ENCODE measurements at regions not wholly inside any gene's neighbourhood (a gene's known extent, or its start where the extent isn't known, plus 50 kb on each side); places are given as distances from the start of the nearest gene placed in this dataset.

DNA sequence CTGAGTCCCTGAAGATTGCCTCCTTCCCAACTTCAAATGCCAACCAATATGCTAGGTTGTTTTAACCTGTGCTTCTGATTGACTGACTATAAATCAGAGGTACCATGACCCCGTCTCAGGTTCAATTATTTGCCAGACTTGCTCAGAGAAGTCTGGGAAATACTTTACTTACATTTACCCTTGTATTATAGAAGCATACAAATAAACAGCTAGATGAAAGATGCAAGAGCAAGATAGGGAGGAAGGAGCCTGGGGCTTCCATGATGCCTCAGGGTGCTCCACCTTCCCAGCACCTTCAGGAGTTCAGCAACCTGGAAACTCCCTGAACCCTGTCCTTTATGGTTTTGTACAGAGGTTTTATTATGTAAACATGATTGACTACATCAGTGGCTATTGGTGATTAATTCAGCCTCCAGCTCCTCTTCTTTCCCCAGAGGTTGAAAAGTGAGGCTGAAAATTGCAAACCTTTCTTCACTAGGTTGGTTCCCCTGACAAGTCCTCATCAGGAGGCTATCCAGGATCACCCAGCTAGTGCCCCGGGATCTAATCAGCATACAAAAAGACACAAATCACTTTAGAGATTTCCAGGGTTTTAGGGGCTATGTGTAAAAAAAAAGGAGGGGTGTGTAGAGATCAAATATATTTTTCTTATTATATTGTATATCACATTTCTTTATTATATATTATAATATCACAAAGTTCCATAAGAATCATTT is 547.7 kb downstream of the EPM2A start:
- DNase-seq (ENCODE audit: extremely low spot score, insufficient read length, low read depth), result no peak
- FAIRE-seq, result no peak

DNA sequence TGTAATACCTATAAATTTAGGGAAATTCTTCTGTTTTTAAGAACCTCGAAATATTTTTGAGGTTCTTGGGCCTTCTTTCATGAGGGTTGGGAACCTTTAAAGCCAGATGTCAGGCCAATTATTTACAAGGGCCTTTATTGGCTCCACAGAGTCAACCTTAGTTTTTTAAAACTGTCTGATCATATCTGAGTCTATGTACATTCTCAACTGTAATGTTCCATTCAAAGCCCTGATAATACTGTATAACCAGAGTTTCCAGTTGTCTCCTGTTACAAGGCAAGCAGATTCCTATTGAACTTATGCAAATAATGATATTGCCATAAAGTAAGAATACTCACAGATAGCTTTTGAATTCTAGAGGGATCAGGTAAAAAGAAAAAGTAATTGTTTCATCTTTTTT is 545.5 kb downstream of the EPM2A start:
- FAIRE-seq (no peak), DNase-seq (ENCODE audit: extremely low spot score, insufficient read length, low read depth) (no peak)

DNA sequence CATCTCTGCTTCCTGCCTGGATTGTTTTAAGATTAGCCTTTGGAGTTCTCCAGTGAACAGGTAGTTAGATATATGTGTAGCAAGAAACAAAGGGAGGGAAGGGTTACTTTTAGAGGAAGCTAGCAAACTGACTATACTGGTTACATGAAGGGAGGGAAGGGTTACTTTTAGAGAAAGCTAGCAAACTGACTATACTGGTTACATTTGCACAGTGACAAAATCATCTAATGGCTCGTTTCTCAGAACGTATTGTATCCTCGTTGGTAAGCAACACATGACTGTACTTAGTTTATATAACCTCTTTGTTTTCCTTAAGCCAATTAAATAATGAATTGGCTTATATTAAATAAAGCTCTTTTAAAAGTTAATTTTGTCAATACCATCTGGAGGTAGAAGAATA is 540.9 kb downstream of the EPM2A start:
- FAIRE-seq (no peak), DNase-seq (ENCODE audit: extremely low spot score, insufficient read length, low read depth) (no peak)

DNA sequence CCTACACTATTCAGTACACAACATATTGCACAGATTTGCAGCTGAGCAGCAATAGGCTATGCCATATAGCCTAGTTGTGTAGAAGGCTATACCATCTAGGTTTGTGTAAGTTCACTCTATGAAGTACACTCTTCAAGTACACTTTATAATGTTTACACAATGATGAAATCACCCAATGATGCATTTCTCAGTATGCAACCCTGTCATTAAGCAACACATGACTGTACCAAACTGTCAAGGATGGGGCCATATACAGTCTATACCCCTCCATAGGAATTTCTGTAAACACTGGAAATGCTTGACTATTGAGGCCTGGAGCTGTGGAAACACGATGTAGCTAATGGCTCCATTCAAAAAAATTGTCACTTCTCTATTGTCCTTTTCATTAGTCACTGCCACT is 535.4 kb downstream of the EPM2A start:
- DNase-seq (ENCODE audit: extremely low spot score, insufficient read length, low read depth), result no peak
- no peak for FAIRE-seq

DNA sequence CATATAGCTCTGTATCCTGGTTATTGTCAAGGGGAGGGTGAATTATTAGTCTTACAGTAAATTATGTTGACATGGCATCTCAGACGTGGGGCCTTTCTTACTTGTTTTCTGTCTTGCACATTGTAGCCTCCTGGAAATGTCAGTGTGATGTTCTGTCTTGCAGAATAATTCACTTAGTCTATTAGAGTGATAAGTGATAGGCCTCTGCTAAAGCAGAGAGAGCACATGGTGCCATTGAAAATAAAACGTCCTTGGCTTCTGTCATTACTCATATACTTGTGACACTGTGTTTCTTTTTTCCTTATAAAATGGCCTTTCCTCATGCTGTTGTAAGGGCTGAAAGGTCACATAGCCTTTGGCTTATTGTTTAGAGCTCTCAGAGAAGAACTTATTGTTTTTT is 531.0 kb downstream of the EPM2A start:
- no peak for FAIRE-seq
- DNase-seq (ENCODE audit: extremely low spot score, insufficient read length, low read depth), result no peak

DNA sequence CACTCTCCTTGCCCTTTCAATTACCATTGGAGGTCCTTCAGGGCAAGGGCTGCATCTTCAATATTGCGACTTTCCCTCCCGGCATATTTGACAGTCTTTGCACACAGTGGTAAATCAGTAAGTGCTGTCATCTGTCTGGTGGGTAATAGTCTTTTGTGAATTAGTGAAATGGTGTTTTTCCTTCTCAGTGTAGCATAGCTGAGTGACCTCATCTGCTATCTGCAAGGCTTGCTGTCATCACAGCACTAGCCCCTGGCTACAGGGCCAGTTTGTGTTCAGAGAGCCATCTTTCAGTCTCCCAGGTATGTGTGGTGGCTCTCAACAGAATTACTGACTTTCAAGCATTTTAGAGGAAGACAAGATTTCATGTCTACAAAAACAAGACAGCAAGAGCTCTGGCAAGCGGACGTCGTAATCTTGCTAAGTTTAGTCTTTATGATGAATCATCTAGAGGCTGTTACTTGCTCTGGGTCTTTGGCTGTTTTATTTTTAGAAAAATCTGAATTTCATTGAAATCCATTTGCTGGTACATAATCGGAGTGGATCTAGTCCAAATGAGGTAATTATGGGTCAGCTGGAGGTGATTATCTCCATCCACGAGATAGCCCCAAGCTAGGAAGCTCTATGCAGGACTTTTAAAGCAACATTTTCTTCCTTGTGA is 528.9 kb downstream of the EPM2A start:
- FAIRE-seq, result no peak
- DNase-seq (ENCODE audit: extremely low spot score, insufficient read length, low read depth), result no peak

DNA sequence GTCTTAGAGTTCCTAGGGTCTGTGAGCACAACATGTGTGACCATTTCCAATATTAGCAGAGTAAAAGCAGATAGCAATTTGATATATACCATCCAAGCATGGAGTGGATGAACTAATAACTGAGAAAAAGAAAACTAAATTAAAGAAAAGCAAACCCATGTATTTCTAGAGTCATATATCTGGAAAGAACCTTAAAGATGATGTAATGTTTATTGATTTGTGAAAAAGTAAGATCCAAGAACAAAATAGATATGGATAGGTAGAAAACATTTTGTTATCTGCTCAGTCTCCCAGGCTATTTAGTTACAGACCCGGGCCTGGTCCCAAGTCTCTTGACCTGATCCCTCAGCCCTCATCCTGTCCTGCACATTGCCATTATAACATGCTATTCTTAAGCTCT is 526.8 kb downstream of the EPM2A start:
- FAIRE-seq (no peak), DNase-seq (ENCODE audit: extremely low spot score, insufficient read length, low read depth) (no peak)

DNA sequence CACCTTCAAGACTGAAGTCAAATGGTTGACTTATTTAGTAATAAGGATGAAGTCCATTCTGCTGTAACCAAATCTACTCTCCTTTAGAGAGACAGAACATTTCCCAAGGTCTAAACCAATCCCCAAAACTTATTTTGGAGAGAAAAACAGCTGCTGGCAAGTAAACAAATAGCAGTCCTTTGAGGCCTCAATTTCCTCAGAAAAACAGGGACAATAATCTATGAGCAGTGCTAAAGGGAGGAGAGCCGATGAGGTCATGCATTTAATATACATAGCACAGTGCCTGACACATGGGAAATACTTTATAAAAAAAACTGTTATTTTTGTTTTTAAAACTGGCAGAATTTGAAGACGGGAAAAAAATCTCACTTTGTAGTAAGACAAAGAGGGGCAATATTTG is 526.0 kb downstream of the EPM2A start:
- no peak for FAIRE-seq
- no peak for DNase-seq (ENCODE audit: extremely low spot score, insufficient read length, low read depth)

DNA sequence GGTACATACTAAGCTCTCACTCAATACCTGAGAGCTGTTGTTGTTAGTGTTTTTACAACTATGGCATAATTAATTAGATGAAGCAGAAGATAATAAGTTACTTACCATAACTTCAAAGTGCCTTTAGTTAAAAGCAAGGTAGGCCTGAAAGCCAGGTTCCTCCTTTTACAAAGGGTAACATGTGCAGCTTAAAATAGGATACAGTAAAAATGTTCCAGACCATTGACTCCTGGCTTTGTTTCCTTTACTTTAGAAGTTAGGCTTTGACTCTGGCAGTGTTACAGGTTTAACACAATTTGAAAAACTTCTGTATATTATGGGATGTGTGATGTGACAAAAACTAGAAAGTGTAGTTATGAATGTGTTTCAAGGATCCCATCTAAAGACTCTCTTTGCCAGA is 522.5 kb downstream of the EPM2A start:
- no peak for DNase-seq (ENCODE audit: extremely low spot score, insufficient read length, low read depth)
- FAIRE-seq, result no peak

DNA sequence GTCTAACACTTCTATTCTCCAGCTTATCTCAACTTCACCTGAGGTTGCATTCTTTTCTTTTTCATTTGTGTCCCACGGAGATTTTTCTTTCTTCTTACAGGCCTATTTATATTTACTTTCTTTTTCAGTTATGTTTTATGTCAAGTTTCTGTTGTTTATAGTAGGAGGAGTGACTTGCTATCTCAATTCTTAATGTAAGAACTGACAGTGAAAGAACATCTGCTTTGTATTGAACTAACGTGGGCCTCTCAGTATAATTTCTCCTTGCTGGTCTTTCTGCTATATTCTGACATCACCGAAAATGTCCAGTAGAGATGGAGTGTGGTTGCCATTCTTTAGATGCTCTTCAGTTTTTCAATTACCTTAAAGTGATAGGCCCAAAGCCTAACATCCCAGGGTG is 521.7 kb downstream of the EPM2A start:
- FAIRE-seq (peak; percentile 55), DNase-seq (ENCODE audit: extremely low spot score, insufficient read length, low read depth) (peak; percentile 1)

DNA sequence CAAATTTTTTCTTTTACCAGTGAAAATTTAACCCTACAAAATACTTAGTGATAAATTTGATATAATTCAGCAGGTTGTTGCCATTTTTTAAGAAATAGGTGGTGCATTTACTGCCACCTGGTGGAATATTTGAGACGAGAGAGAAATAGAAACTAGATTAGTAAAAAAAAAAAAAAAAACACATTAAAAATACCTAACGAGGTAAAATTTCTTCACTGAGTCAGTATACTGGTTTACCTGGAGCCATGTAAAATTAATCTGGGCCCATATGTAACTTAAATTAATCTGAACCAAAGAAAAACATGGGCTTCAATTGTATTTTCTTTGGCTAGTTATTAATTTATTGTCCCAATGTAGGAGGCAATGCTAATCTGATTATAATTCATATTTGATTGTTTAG is 520.8 kb downstream of the EPM2A start:
- DNase-seq (ENCODE audit: extremely low spot score, insufficient read length, low read depth) (no peak), FAIRE-seq (peak; percentile 42)

DNA sequence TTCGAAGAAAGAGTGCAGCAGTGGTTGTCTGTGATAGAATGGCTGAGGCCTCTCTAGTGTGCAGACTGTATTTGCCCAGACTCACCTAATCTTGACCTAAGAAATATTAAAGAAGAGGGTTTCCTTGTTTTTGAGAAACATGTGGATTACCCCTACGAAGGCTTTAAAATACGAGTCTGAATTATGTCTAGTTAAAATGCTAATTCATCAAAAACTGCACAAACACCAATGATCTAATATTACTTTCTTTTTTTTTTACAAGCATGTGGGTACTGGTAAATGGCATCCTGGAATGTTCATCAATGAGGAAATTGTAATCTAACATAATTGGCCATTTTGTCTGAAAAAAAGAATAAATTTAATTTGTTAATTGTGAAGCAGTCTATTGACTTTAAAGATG is 510.9 kb downstream of the EPM2A start:
- no peak for DNase-seq (ENCODE audit: extremely low spot score, insufficient read length, low read depth)
- FAIRE-seq, result no peak

DNA sequence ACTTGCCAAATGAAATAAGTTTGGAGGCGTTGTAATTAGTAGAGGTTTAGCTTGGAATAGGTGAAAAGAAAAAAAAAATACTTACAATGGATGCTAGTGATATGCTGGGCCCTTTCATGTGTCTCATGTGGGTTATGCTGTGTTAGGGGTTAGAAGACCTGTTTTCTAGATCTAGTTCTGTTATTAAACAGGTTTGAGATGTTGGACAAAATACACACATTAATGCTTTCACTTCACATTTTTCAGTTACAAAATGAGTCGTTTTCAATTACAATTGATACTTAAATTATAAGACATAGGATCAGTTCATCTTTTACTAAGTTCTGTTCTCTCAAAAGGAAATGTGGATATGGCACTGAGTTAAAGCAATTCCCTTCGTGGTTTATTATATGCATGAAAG is 509.8 kb downstream of the EPM2A start:
- FAIRE-seq, result no peak
- DNase-seq (ENCODE audit: extremely low spot score, insufficient read length, low read depth), result no peak

DNA sequence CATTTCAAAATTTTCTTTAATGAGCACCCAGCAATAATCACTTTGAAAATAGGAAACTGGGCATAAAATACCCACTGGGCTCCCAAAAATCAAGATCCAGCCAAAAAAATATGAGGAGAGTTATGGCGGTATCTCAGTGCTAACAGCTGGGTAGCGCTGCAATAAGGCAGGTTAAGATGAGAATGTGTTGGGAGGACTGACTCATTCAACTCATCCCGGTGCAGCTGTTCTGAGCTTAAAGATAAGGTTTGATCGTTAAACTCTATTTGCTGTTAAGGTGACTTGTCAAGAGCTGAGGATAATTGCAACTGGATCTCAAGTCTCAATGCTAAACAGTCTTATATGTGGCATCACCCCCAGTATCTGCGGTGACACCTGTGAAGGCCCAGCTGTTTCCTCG is 507.7 kb downstream of the EPM2A start:
- DNase-seq (ENCODE audit: extremely low spot score, insufficient read length, low read depth) (no peak), FAIRE-seq (no peak)

DNA sequence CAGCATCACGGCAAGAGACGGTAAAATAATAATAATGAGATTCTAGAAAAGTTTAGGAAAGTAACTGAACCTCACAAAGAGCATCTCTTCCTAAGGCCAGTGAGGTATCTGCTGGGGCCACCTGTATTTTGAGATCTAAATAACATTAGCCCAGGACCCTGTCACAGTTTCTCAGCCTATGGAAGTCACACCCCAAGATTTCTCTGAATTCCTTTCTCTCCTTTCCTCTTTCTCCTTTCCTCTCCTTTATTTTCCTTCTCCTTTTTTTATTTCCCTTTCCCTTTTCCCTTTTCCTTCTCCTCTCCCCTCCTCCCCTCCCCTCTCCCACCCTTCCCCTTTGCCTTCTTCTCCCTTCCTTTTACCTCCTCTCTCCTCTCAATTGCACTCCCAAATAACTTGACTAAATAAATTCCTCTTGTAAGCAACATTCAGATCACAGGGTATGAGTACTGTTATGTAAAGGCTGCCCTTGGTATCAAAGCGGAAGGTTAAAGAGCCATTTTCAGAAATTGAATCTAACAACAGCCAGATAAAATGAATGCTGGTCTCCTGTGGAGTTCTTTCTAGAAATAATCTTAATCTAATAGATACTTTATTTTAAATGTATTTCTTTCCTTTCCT is 506.2 kb downstream of the EPM2A start:
- DNase-seq (ENCODE audit: extremely low spot score, insufficient read length, low read depth) (no peak), FAIRE-seq (no peak)

DNA sequence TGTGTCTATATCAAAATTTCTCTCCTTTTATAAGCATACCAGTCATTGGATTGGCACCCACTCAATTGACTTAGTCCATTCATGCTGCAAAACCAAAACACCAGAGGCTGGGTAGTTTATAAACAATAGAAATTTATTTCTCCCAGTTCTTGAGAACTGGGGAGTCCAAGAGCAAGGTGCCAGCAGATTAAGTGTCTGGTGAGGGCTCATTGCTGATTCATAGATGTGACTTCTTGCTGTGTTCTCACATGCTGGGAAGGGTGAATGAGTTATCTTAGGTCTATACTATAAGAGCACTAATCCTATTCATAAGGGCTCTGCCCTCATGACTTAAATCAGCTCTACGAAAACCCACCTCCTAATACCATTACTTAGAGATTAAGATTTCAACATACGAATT is 501.4 kb downstream of the EPM2A start:
- DNase-seq (ENCODE audit: extremely low spot score, insufficient read length, low read depth) (no peak), FAIRE-seq (no peak)

DNA sequence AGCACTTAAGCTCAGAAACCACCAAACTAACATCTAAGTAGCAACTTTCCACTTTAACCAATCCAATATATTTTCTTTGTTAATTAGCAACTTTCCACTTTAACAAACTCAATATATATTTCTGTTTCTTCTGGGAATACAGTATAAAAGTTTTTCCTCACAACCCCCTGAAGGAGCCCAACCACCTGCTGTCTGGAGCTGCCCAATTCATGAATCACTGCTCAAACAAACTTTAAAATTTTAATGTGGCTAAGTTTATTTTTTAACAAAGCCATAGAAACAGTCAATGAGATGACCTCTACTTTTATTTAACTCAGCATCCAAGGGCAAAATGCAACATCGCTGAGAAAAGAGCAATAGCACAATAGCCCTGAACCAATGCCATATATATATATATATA is 500.1 kb downstream of the EPM2A start:
- DNase-seq (ENCODE audit: extremely low spot score, insufficient read length, low read depth) (no peak), FAIRE-seq (no peak)

DNA sequence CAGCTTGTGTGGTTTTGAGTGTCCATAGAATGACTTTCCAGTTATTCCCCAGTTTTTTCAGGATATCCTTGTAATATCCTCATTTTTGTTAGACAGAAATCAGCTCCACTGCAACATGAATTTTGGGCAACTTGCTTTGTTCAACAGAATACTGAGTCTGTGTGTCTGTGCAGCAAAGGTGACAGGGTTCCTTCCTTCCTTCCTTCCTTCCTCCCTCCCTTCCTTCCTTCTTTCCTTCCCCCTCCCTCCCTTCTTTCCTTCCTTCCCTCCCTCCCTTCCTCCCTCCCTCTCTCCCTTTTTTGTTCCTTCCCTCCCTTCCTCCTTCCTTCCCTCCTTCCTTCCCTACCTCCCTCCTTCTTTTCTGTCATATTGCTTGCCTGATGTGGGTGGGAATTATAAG is 496.5 kb downstream of the EPM2A start:
- DNase-seq (ENCODE audit: extremely low spot score, insufficient read length, low read depth) (no peak), FAIRE-seq (no peak)

DNA sequence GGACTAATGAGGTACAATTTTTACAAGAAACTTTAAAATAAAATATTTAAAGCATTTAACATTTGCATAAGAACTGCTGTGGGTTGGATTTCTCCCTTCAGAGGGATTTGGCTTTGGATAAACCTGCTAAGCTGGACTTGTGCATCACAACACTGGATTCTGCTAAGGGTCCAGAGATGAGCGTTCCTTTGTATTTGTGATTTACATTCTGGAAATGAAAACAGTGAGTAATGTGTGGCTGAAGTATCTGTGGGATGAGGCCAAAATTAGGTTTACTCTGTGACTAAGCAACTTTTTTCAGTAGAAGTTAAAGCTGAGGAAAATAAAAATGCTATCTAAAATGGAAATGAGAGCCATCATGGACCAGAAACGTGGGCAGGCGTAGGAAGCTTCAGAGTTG is 494.3 kb downstream of the EPM2A start:
- no peak for FAIRE-seq
- no peak for DNase-seq (ENCODE audit: extremely low spot score, insufficient read length, low read depth)

DNA sequence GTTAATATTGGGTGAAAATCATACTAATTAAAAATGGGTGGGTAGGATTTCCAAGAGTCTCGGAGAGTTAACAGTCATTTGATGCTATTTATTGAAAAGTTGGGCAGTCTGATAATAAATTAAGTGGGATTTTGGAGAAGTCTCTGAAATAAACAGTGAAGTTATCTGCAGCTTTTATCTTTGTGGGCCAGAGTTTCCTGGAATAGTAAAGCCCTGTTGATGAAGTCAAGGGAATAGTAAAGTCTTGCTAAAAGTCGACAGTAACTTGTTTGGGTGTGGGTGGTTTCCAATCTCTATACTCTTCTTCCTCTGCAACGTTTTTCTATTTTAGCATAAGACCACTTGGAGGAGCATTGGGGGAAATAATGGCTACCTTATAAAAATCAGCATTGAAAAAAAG is 493.6 kb downstream of the EPM2A start:
- no peak for DNase-seq (ENCODE audit: extremely low spot score, insufficient read length, low read depth)
- FAIRE-seq, result no peak

DNA sequence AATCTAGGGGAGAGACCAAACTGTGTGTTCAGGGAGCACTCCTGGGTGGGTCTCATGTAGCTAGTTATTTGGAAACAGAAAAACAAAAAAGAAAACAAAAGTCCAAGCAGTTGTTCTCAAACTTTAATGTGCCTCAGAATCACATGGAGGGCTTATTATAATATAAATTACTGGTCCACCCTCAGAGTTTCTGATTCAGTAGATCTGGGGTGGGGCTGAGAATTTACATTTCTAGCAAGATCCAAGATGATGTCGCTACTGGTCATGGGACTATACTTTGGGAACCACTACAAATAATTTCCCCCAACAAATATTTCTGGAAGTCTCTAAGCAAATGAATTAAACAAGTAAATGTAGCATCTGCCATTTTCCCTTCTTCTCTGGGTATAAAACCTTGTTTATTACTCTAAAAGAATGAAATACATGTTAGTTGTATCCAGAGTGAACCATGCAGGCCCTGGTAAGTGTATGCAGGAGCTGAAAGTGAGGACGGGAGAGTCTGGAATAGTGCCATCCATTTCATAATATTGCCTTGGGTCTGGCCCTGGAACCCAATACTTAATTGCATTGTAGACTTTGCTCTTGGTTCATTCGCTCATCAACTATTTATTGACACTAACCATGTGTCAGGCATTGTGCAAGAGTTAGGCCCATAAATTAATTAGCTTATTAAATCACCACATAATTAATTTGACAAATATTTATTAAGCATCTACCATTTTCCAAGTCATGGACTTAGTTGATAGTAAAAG is 490.8 kb downstream of the EPM2A start:
- FAIRE-seq, result no peak
- DNase-seq (ENCODE audit: extremely low spot score, insufficient read length, low read depth), result no peak
